DOHH2 (cell line): ENCODE measurements at regions not wholly inside any gene's neighbourhood (a gene's known extent, or its start where the extent isn't known, plus 50 kb on each side); places are given as distances from the start of the nearest gene placed in this dataset.

Source experiments
- EZH2phosphoT487 ChIP-seq: fragments of 200-600 bp; sonication (generic); IDR thresholded peaks from 2 replicates; pipeline ENCODE4 v1.6.1; 2017; ENCODE audit warnings: borderline replicate concordance, mild to moderate bottlenecking, antibody characterized with exemption, low read length, moderate library complexity, mixed read lengths
- TF ChIP-seq, protein P1 (sequence below): fragments of 200-600 bp; sonication (generic); IDR thresholded peaks from one replicate; pipeline ENCODE4 v1.5.1; 2014; ENCODE audit warnings: antibody characterized with exemption, mild to moderate bottlenecking, low read depth, low read length; ENCODE audit not compliant: poor library complexity, severe bottlenecking

DNA sequence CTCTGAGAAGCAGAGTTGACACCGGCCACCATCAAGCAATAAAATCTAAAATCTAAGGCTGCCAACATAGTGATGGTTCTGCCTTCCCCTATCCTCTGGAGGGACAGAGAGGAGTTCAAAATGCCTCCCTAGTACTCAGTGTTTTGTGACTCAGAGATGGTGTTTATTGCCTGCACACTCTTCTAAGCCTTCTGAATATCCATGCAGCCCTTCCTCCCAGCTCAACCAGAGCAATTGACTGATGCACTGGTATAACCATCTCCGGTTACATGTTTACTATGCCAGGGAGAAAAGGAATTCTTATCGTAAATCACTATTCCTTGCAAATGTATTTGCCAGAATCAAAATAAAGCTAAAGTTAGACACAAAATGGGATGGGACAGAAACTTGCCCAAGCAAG lies 132.9 kb upstream of the RAB4A start:
- TF ChIP-seq, protein P1, sequence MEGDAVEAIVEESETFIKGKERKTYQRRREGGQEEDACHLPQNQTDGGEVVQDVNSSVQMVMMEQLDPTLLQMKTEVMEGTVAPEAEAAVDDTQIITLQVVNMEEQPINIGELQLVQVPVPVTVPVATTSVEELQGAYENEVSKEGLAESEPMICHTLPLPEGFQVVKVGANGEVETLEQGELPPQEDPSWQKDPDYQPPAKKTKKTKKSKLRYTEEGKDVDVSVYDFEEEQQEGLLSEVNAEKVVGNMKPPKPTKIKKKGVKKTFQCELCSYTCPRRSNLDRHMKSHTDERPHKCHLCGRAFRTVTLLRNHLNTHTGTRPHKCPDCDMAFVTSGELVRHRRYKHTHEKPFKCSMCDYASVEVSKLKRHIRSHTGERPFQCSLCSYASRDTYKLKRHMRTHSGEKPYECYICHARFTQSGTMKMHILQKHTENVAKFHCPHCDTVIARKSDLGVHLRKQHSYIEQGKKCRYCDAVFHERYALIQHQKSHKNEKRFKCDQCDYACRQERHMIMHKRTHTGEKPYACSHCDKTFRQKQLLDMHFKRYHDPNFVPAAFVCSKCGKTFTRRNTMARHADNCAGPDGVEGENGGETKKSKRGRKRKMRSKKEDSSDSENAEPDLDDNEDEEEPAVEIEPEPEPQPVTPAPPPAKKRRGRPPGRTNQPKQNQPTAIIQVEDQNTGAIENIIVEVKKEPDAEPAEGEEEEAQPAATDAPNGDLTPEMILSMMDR: no peak
- TF ChIP-seq EZH2phosphoT487: no peak
